HepG2 (cell line): ENCODE measurements at regions not wholly inside any gene's neighbourhood (a gene's known extent, or its start where the extent isn't known, plus 50 kb on each side); places are given as distances from the start of the nearest gene placed in this dataset.

Experiments used
- ARNT2 ChIP-seq: sonication (generic); formaldehyde crosslinking; IDR thresholded peaks from 2 replicates; pipeline ENCODE4 v1.8.0; 2022; ENCODE audit warnings: mild to moderate bottlenecking, low read depth, missing genetic modification reagents, moderate library complexity
- CBX1 ChIP-seq: IDR thresholded peaks from one replicate; pipeline ENCODE4 v1.6.1; 2016; ENCODE audit warnings: antibody characterized with exemption, low read depth
- DNMT3B ChIP-seq: conservative IDR thresholded peaks from 2 replicates; pipeline ENCODE4 v1.6.1; 2016; ENCODE audit warnings: missing biosample characterization, control low read depth
- PHF8 ChIP-seq: sonication (generic); formaldehyde crosslinking; IDR thresholded peaks from 2 replicates; pipeline ENCODE4 v1.5.0; 2020; ENCODE audit warnings: missing genetic modification reagents
- TARDBP ChIP-seq: sonication (generic); formaldehyde crosslinking; IDR thresholded peaks from 2 replicates; pipeline ENCODE4 v1.8.0; 2022; ENCODE audit warnings: mild to moderate bottlenecking, missing genetic modification reagents
- ZBTB26 ChIP-seq: IDR thresholded peaks from 2 replicates; pipeline ENCODE4 v1.6.1; 2016; ENCODE audit warnings: missing compliant biosample characterization, missing genetic modification reagents, borderline replicate concordance
- ZFYVE20 ChIP-seq: sonication (generic); formaldehyde crosslinking; IDR thresholded peaks from 2 replicates; pipeline ENCODE4 v1.8.0; 2023; ENCODE audit warnings: low read depth, mild to moderate bottlenecking, moderate library complexity, missing genetic modification reagents, borderline replicate concordance
- ZIK1 ChIP-seq: sonication (generic); formaldehyde crosslinking; IDR thresholded peaks from 2 replicates; pipeline ENCODE4 v1.5.0; 2020; ENCODE audit warnings: mild to moderate bottlenecking, low read depth, missing genetic modification reagents, borderline replicate concordance
- ZNF318 ChIP-seq: sonication (generic); formaldehyde crosslinking; IDR thresholded peaks from 2 replicates; pipeline ENCODE4 v1.4.0; 2020; ENCODE audit warnings: mild to moderate bottlenecking, missing genetic modification reagents

GRCh38 chr18:55089610-55090009 lies 130.3 kb upstream of the CCDC68 start (continued):
- TF ChIP-seq ZIK1 (CRISPR knock-in tag) = no peak
- no peak for TF ChIP-seq CBX1
- TF ChIP-seq ARNT2 (CRISPR knock-in tag) = no peak
- no peak for TF ChIP-seq ZNF318
- TF ChIP-seq ZBTB26 = no peak
- no peak for TF ChIP-seq ZFYVE20
- TF ChIP-seq PHF8 (CRISPR knock-in tag) = no peak
- no peak for TF ChIP-seq TARDBP
- TF ChIP-seq DNMT3B = no peak
